22Rv1 (cell line): ENCODE measurements at regions not wholly inside any gene's neighbourhood (a gene's known extent, or its start where the extent isn't known, plus 50 kb on each side); places are given as distances from the start of the nearest gene placed in this dataset.

Experiments used
- CTCF ChIP-seq: fragments of 450-650 bp; IDR thresholded peaks from 2 replicates; pipeline ENCODE4 v1.5.1; 2017; ENCODE audit warnings: mild to moderate bottlenecking
- ZFX ChIP-seq: fragments of 450-650 bp; IDR thresholded peaks from 2 replicates; pipeline ENCODE4 v1.6.1; 2017; ENCODE audit warnings: antibody characterized with exemption, borderline replicate concordance

GRCh38 chr9:99430301-99430700, 208.2 kb downstream of the SEC61B start:
- TF ChIP-seq CTCF (no peak), ZFX (no peak)
